Heart left ventricle (tissue), 16 donors: ENCODE measurements at regions not wholly inside any gene's neighbourhood (a gene's known extent, or its start where the extent isn't known, plus 50 kb on each side); places are given as distances from the start of the nearest gene placed in this dataset.
A peak's percentile ranks its signal among the peaks of the same experiment; 100 is the strongest.

Experiments used
- ATAC-seq, 4 donors: fragments of 200-7000 bp; cut with Tn5 transposase; one replicate each; pipeline ENCODE4 v1.9.1; 2020 to 2022; ENCODE audit warnings: moderate library complexity in 4 of 4, mild to moderate bottlenecking in 3 of 4, moderate number of reproducible peaks in 1 of 4
- DNase-seq, 5 donors: peaks; one replicate each; pipeline ENCODE4 v3.0.0-alpha.2; 2020
- H3K27ac ChIP-seq, 12 donors: fragments of 200-600 bp; sonication (generic) in 4 of 12; one replicate each; pipeline versions ENCODE4 v1.5.0 to v1.8.0; 2016 to 2022; ENCODE audit warnings: mild to moderate bottlenecking in 2 of 12
- H3K27me3 ChIP-seq, 9 donors: fragments of 200-600 bp; sonication (generic) in 2 of 9; one replicate each; pipeline versions ENCODE4 v1.5.1 to v1.8.0; 2016 to 2022; ENCODE audit warnings: mild to moderate bottlenecking in 3 of 9
- H3K36me3 ChIP-seq, 9 donors: fragments of 200-600 bp; sonication (generic) in 2 of 9; one replicate each; pipeline versions ENCODE4 v1.5.0 to v1.8.0; 2018 to 2022; ENCODE audit warnings: mild to moderate bottlenecking in 2 of 9
- H3K4me1 ChIP-seq, 12 donors: fragments of 200-600 bp; sonication (generic) in 4 of 12; one replicate each; pipeline versions ENCODE4 v1.5.0 to v1.8.0; 2016 to 2022; ENCODE audit warnings: mild to moderate bottlenecking in 3 of 12
- H3K4me3 ChIP-seq, 12 donors: fragments of 200-600 bp; sonication (generic) in 4 of 12; one replicate each; pipeline versions ENCODE4 v1.5.0 to v1.8.0; 2017 to 2022; ENCODE audit warnings: mild to moderate bottlenecking in 9 of 12, moderate library complexity in 4 of 12
- H3K9me3 ChIP-seq, 12 donors: fragments of 200-600 bp; sonication (generic) in 4 of 12; one replicate each; pipeline versions ENCODE4 v1.5.0 to v1.8.0; 2016 to 2022; ENCODE audit warnings: mild to moderate bottlenecking in 1 of 12
- POLR2A ChIP-seq, 2 donors: fragments of 450-650 bp; IDR thresholded peaks; one replicate each; pipeline ENCODE4 v1.6.1; 2017; ENCODE audit warnings: antibody characterized with exemption in 2 of 2, mild to moderate bottlenecking in 2 of 2, moderate library complexity in 2 of 2
- WGBS, 4 donors: extraction: QIAGEN DNeasy Blood & Tissue Kit in 2 of 4; methylation state at CpG; one replicate each; pipeline versions ENCODE4 v1.1.5 to v1.1.7; 2013 to 2018; 5-methylcytosine and 5-hydroxymethylcytosine counted together
- intact Hi-C, 10 donors: fragments of 100-400 bp; cut with DNase I; formaldehyde crosslinking; loops; one replicate each; pipeline versions ENCODE4 v1.11.1 to v1.14.2; 2022
- TF ChIP-seq, protein P1 (sequence below), 12 donors: fragments of 200-600 bp; sonication (generic) in 4 of 12; IDR thresholded peaks; one replicate each; pipeline versions ENCODE4 v1.5.0 to v1.8.0; 2018 to 2022; ENCODE audit warnings: antibody characterized with exemption in 12 of 12, mild to moderate bottlenecking in 5 of 12
- donor health status: ischemic (EF 13 %, LVEDD 7.1; RV severe dilation, severe dysfunction).
- donor health status: healthy with polysubstance abuse.
- donor health status: DM: no; HTN: yes; CAD: no.
- donor health status: DM: no; HTN: no; CAD: no.
- donor health status: ischemic (EF 25% LVEDD 6.9; RV normal size, moderate dysfunction).
- donor health status: ischemic (EF 25% LVEDD 5.7; RV mildly dilated, moderate dysfunction).
- donor health status: healthy.
- donor health status: DM: yes; HTN: yes; CAD: no.
- donor health status: ischemic (EF 35%, LVEDD 5.7; RV mildly dilated, moderate dysfunction).
- donor health status: nonischemic (EF 11% LVEDD 7.7; RV severe dilation, severe dysfunction).
- donor health status: DM: yes; HTN: yes; CAD: no.
- donor health status: PGD.
- donor health status: ischemic (EF 29% LVEDD 5.4; RV normal size, mild dysfunction).
- donor health status: nonischemic (EF 23%, LVEDD 6.1; RV moderate dilation, normal function).

DNA sequence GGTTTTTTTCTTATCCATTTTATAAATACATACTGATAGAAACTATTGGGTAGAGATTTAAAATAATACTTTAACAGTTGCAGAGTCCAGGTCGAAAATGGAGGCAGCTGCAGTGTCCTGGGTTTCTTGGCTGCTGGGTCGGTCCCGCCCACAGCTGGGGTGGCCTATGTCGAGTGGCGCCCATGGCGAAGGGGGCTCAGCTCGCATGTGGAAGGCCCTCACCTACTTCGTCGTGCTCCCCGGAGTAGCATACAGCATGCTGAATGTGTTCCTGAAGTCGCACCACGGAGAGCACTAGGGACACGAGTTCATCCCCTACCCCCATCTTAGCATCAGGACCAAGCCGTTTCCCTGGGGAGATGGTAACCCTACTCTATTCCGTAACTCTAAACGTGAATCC is 1304.9 kb upstream of the ADGRL2 start:
- 93 to 96% (median 94%) methylated on average over 15 to 16 of the region's 16 CpGs for WGBS, 4 donors
- intact Hi-C loops, result no loop called here

DNA sequence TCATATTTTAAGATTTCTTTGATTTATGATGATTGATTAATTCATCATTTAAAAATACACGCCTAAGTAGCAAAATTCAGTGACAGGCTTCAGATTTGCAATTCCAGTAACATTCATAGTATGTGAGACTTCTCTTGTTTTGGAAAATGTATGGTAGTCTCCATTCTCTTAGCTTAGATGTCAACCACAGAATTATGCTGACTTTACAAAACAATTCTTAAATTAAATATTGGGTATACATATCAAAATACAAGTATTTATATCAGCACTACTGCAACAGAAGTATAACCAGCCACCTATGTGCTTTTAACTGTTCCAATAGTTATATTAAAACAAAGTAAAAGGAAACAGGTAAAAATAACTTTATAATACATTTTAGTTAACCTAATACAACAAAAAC is 1328.6 kb upstream of the ADGRL2 start:
- intact Hi-C loops, result no loop called here
- no peak for ATAC-seq
- H3K27ac ChIP-seq, result no peak overlapping the region
- no peak for DNase-seq
- peaks cover 0 to 4% (median 0%) of the 10 kb centered on the region in 12 donors for H3K9me3 ChIP-seq
- 88 to 92% (median 91%) methylated on average over 1 of the region's 1 CpG for whole genome bisulfite sequencing, 4 donors
- H3K4me1 ChIP-seq, result no peaks in the 10 kb centered on the region
- H3K36me3 ChIP-seq, result no peaks in the 10 kb centered on the region
- no peaks in the 10 kb centered on the region for H3K27me3 ChIP-seq
- H3K4me3 ChIP-seq, result no peak overlapping the region
- TF ChIP-seq, protein P1, sequence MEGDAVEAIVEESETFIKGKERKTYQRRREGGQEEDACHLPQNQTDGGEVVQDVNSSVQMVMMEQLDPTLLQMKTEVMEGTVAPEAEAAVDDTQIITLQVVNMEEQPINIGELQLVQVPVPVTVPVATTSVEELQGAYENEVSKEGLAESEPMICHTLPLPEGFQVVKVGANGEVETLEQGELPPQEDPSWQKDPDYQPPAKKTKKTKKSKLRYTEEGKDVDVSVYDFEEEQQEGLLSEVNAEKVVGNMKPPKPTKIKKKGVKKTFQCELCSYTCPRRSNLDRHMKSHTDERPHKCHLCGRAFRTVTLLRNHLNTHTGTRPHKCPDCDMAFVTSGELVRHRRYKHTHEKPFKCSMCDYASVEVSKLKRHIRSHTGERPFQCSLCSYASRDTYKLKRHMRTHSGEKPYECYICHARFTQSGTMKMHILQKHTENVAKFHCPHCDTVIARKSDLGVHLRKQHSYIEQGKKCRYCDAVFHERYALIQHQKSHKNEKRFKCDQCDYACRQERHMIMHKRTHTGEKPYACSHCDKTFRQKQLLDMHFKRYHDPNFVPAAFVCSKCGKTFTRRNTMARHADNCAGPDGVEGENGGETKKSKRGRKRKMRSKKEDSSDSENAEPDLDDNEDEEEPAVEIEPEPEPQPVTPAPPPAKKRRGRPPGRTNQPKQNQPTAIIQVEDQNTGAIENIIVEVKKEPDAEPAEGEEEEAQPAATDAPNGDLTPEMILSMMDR (IDR thresholded peaks at IDR 0.05), result no peak
- no peak for TF ChIP-seq POLR2A (IDR thresholded peaks at IDR 0.05)

More for the DNA sequence above, 1304.9 kb upstream of the ADGRL2 start:
- DNase-seq, result peak in 1 of 5 donors; percentile 36
- Histone ChIP-seq H3K4me1 (no peaks in the 10 kb centered on the region), H3K9me3 (no peaks in the 10 kb centered on the region), H3K4me3 (no peak overlapping the region), H3K27ac (no peak overlapping the region), H3K36me3 (no peaks in the 10 kb centered on the region), H3K27me3 (no peaks in the 10 kb centered on the region)
- no peak for ATAC-seq
- TF ChIP-seq, protein P1 (IDR thresholded peaks at IDR 0.05), result no peak
- TF ChIP-seq POLR2A (IDR thresholded peaks at IDR 0.05), result no peak

DNA sequence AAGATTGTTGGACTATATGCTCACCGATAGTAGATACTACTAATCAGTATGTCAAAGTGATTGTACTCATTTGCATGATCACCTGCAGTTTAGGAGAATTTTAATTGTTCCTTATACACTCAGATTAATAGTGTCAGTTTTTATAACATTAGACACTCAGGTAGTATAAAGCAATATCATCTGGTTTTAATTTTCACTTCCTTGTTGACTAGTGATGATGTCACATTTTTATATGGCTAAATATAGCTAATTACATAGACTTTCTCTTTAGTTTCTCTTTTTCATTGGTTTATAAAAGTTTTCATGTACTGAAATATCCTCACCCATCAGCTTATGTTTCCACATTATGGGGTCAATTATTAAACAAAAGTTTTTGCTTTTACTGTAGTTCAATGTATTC is 1332.4 kb upstream of the ADGRL2 start:
- ATAC-seq, result no peak
- no peak for TF ChIP-seq POLR2A (IDR thresholded peaks at IDR 0.05)
- TF ChIP-seq, protein P1 (IDR thresholded peaks at IDR 0.05), result no peak
- Histone ChIP-seq H3K9me3 (peaks cover 0 to 4% (median 0%) of the 10 kb centered on the region in 12 donors), H3K27me3 (no peaks in the 10 kb centered on the region), H3K36me3 (no peaks in the 10 kb centered on the region), H3K4me3 (no peak overlapping the region), H3K27ac (no peak overlapping the region), H3K4me1 (no peaks in the 10 kb centered on the region)
- intact Hi-C loops, result no loop called here
- DNase-seq, result no peak
- 94 to 98% (median 96%) methylated on average over 1 of the region's 1 CpG for WGBS, 4 donors

DNA sequence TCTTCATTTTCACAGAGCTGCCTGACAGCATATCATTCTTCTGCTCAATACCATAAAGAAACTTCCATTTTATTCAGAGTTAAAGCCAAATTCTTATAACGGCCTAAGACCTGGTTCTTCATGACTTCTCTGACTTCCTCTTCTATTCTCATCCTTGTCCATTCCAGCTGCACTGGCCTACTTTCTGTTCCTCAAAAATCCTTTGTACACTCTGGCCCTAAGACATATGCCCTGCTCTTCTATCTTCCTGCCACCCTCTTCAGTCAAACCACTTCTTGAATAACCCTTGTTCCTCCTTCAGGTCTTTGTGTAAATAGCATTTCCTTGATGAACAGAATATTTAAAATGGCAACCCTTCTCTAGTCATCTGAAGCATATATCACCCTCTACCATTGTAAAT is 1338.7 kb upstream of the ADGRL2 start:
- Histone ChIP-seq H3K36me3 (no peaks in the 10 kb centered on the region), H3K4me1 (no peaks in the 10 kb centered on the region), H3K27ac (no peak overlapping the region), H3K9me3 (peaks cover 0 to 11% (median 0%) of the 10 kb centered on the region in 12 donors), H3K27me3 (no peaks in the 10 kb centered on the region), H3K4me3 (no peak overlapping the region)
- ATAC-seq (no peak), DNase-seq (no peak)
- intact Hi-C loops, result no loop called here
- 81 to 89% (median 84%) methylated on average over 1 of the region's 1 CpG for WGBS, 4 donors
- TF ChIP-seq, protein P1 (IDR thresholded peaks at IDR 0.05), result no peak
- no peak for TF ChIP-seq POLR2A (IDR thresholded peaks at IDR 0.05)
